ENCODE measurements at regions not wholly inside any gene's neighbourhood (a gene's known extent, or its start where the extent isn't known, plus 50 kb on each side); places are given as distances from the start of the nearest gene placed in this dataset.
A peak's percentile ranks its signal among the peaks of the same experiment; 100 is the strongest.

DNA sequence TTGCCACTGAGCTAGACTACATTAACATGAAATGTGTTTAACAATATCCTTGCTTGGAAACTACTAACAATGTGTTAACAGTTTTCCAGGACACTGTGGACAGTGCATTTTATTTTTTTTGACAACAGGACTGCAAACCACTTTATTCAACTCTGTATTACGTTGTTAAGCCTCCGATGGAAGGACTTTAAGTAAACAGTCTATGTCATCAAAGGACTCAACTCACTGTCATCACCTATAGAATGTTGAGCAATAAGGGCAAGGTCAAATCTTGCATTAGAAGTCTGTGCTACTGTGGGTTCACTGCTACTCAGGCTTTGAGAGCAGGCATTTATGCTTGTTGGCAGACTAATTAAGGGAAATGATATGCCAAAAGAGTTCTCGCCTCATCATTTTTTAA is 483.7 kb downstream of the FLRT2 start (continued):
- TF ChIP-seq, protein P1, sequence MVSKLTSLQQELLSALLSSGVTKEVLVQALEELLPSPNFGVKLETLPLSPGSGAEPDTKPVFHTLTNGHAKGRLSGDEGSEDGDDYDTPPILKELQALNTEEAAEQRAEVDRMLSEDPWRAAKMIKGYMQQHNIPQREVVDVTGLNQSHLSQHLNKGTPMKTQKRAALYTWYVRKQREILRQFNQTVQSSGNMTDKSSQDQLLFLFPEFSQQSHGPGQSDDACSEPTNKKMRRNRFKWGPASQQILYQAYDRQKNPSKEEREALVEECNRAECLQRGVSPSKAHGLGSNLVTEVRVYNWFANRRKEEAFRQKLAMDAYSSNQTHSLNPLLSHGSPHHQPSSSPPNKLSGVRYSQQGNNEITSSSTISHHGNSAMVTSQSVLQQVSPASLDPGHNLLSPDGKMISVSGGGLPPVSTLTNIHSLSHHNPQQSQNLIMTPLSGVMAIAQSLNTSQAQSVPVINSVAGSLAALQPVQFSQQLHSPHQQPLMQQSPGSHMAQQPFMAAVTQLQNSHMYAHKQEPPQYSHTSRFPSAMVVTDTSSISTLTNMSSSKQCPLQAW (CRISPR knock-in tag; IDR thresholded peaks at IDR 0.05), result no peak
- TF ChIP-seq MEF2D (CRISPR knock-in tag; IDR thresholded peaks at IDR 0.05), result no peak
- TF ChIP-seq ZFP37 (CRISPR knock-in tag; IDR thresholded peaks at IDR 0.05; ENCODE audit: borderline replicate concordance), result no peak
- no peak for TF ChIP-seq KLF12 (CRISPR knock-in tag; IDR thresholded peaks at IDR 0.05; ENCODE audit: borderline replicate concordance)
- TF ChIP-seq, protein P2, sequence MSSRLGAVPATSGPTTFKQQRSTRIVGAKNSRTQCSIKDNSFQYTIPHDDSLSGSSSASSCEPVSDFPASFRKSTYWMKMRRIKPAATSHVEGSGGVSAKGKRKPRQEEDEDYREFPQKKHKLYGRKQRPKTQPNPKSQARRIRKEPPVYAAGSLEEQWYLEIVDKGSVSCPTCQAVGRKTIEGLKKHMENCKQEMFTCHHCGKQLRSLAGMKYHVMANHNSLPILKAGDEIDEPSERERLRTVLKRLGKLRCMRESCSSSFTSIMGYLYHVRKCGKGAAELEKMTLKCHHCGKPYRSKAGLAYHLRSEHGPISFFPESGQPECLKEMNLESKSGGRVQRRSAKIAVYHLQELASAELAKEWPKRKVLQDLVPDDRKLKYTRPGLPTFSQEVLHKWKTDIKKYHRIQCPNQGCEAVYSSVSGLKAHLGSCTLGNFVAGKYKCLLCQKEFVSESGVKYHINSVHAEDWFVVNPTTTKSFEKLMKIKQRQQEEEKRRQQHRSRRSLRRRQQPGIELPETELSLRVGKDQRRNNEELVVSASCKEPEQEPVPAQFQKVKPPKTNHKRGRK (CRISPR knock-in tag; IDR thresholded peaks at IDR 0.05), result no peak
- TF ChIP-seq TRIM24 (CRISPR knock-in tag; IDR thresholded peaks at IDR 0.05), result no peak
- TF ChIP-seq ZNF251 (CRISPR knock-in tag; IDR thresholded peaks at IDR 0.05), result no peak
- TF ChIP-seq, protein P3, sequence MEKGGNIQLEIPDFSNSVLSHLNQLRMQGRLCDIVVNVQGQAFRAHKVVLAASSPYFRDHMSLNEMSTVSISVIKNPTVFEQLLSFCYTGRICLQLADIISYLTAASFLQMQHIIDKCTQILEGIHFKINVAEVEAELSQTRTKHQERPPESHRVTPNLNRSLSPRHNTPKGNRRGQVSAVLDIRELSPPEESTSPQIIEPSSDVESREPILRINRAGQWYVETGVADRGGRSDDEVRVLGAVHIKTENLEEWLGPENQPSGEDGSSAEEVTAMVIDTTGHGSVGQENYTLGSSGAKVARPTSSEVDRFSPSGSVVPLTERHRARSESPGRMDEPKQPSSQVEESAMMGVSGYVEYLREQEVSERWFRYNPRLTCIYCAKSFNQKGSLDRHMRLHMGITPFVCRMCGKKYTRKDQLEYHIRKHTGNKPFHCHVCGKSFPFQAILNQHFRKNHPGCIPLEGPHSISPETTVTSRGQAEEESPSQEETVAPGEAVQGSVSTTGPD (CRISPR knock-in tag; IDR thresholded peaks at IDR 0.05), result no peak
- TF ChIP-seq, protein P4, sequence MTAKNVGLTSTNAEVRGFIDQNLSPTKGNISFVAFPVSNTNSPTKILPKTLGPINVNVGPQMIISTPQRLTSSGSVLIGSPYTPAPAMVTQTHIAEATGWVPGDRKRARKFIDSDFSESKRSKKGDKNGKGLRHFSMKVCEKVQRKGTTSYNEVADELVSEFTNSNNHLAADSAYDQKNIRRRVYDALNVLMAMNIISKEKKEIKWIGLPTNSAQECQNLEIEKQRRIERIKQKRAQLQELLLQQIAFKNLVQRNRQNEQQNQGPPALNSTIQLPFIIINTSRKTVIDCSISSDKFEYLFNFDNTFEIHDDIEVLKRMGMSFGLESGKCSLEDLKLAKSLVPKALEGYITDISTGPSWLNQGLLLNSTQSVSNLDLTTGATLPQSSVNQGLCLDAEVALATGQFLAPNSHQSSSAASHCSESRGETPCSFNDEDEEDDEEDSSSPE (CRISPR knock-in tag; IDR thresholded peaks at IDR 0.05), result no peak
- no peak for TF ChIP-seq FOXP1 (IDR thresholded peaks at IDR 0.05)
- TF ChIP-seq FOXP1 (CRISPR knock-in tag; IDR thresholded peaks at IDR 0.05), result peak; percentile 33; the same call in 1 of the 2 replicates
- no peak for TF ChIP-seq HDAC2 (CRISPR knock-in tag; IDR thresholded peaks at IDR 0.05)
- no peak for TF ChIP-seq ZNF274 (CRISPR knock-in tag; IDR thresholded peaks at IDR 0.05)
- TF ChIP-seq MED1 (CRISPR knock-in tag; IDR thresholded peaks at IDR 0.05), result no peak
- no peak for TF ChIP-seq ZKSCAN5 (CRISPR knock-in tag; IDR thresholded peaks at IDR 0.05)
- TF ChIP-seq, protein P5, sequence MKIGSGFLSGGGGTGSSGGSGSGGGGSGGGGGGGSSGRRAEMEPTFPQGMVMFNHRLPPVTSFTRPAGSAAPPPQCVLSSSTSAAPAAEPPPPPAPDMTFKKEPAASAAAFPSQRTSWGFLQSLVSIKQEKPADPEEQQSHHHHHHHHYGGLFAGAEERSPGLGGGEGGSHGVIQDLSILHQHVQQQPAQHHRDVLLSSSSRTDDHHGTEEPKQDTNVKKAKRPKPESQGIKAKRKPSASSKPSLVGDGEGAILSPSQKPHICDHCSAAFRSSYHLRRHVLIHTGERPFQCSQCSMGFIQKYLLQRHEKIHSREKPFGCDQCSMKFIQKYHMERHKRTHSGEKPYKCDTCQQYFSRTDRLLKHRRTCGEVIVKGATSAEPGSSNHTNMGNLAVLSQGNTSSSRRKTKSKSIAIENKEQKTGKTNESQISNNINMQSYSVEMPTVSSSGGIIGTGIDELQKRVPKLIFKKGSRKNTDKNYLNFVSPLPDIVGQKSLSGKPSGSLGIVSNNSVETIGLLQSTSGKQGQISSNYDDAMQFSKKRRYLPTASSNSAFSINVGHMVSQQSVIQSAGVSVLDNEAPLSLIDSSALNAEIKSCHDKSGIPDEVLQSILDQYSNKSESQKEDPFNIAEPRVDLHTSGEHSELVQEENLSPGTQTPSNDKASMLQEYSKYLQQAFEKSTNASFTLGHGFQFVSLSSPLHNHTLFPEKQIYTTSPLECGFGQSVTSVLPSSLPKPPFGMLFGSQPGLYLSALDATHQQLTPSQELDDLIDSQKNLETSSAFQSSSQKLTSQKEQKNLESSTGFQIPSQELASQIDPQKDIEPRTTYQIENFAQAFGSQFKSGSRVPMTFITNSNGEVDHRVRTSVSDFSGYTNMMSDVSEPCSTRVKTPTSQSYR (CRISPR knock-in tag; IDR thresholded peaks at IDR 0.05; ENCODE audit: borderline replicate concordance), result no peak
- TF ChIP-seq ZBTB42 (CRISPR knock-in tag; IDR thresholded peaks at IDR 0.05), result no peak
- no peak for TF ChIP-seq ZNF672 (CRISPR knock-in tag; IDR thresholded peaks at IDR 0.05)
- peak; percentile 99 for TF ChIP-seq ZBTB20 (CRISPR knock-in tag; IDR thresholded peaks at IDR 0.05; ENCODE audit: borderline replicate concordance, low read depth)
- TF ChIP-seq, protein P6, sequence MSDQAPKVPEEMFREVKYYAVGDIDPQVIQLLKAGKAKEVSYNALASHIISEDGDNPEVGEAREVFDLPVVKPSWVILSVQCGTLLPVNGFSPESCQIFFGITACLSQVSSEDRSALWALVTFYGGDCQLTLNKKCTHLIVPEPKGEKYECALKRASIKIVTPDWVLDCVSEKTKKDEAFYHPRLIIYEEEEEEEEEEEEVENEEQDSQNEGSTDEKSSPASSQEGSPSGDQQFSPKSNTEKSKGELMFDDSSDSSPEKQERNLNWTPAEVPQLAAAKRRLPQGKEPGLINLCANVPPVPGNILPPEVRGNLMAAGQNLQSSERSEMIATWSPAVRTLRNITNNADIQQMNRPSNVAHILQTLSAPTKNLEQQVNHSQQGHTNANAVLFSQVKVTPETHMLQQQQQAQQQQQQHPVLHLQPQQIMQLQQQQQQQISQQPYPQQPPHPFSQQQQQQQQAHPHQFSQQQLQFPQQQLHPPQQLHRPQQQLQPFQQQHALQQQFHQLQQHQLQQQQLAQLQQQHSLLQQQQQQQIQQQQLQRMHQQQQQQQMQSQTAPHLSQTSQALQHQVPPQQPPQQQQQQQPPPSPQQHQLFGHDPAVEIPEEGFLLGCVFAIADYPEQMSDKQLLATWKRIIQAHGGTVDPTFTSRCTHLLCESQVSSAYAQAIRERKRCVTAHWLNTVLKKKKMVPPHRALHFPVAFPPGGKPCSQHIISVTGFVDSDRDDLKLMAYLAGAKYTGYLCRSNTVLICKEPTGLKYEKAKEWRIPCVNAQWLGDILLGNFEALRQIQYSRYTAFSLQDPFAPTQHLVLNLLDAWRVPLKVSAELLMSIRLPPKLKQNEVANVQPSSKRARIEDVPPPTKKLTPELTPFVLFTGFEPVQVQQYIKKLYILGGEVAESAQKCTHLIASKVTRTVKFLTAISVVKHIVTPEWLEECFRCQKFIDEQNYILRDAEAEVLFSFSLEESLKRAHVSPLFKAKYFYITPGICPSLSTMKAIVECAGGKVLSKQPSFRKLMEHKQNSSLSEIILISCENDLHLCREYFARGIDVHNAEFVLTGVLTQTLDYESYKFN (CRISPR knock-in tag; conservative IDR thresholded peaks at IDR 0.05), result no peak
